ENCODE measurements at regions not wholly inside any gene's neighbourhood (a gene's known extent, or its start where the extent isn't known, plus 50 kb on each side); places are given as distances from the start of the nearest gene placed in this dataset.

DNA sequence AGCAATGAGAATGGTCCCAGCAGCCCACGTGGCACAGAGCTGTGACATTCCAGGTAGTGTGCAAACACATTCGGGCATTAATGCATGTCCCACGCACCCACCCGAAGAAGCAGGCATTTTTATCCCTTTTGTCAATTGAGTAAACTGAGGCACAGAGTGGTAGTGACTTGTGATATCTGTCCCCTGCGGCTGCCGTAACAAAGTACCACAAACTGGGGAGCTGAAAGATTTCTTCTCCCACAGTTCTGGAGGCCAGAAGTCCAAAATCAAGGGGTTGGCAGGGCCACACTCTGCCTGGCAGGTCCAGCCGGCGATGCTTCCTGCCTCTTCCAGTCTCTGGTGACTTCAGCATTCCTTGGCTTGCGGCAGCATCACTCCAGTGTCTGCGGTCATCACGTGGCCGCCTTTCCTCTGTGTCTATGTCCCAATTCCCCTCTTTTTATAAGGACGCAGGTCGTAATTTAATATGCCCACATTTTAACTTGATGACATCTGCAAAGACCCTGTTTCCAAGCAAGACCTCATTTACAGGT lies 221.9 kb upstream of the GSE1 start:
- no peak overlapping the region for H3K27ac ChIP-seq (ENCODE audit: low read depth, low read length)
- H4K20me1 ChIP-seq (ENCODE audit: control insufficient read depth, insufficient read depth, low read depth, low read length): no peaks in the 10 kb centered on the region
- peaks cover 7% of the 10 kb centered on the region for H3K4me1 ChIP-seq (ENCODE audit: control insufficient read depth, low read length)
- no peaks in the 10 kb centered on the region for H3K79me2 ChIP-seq (ENCODE audit: control insufficient read depth, low read length)
- H3K36me3 ChIP-seq (ENCODE audit: control insufficient read depth, low read length): no peaks in the 10 kb centered on the region
- H3K9me3 ChIP-seq (ENCODE audit: control insufficient read depth, insufficient read depth, low read length): no peaks in the 10 kb centered on the region
- H3K27me3 ChIP-seq (ENCODE audit: control insufficient read depth, low read length): peaks cover 23% of the 10 kb centered on the region
- no peak overlapping the region for H3K4me3 ChIP-seq (ENCODE audit: low read length)
- TF ChIP-seq, protein P1, sequence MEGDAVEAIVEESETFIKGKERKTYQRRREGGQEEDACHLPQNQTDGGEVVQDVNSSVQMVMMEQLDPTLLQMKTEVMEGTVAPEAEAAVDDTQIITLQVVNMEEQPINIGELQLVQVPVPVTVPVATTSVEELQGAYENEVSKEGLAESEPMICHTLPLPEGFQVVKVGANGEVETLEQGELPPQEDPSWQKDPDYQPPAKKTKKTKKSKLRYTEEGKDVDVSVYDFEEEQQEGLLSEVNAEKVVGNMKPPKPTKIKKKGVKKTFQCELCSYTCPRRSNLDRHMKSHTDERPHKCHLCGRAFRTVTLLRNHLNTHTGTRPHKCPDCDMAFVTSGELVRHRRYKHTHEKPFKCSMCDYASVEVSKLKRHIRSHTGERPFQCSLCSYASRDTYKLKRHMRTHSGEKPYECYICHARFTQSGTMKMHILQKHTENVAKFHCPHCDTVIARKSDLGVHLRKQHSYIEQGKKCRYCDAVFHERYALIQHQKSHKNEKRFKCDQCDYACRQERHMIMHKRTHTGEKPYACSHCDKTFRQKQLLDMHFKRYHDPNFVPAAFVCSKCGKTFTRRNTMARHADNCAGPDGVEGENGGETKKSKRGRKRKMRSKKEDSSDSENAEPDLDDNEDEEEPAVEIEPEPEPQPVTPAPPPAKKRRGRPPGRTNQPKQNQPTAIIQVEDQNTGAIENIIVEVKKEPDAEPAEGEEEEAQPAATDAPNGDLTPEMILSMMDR (IDR thresholded peaks at IDR 0.05; ENCODE audit: low read depth, low read length, poor library complexity, severe bottlenecking): no peak
- no peak for TF ChIP-seq EZH2phosphoT487 (IDR thresholded peaks at IDR 0.05; ENCODE audit: borderline replicate concordance, low read length)
- H3F3A ChIP-seq (ENCODE audit: control insufficient read depth, insufficient read depth): no peaks in the 10 kb centered on the region
- H3K4me2 ChIP-seq (ENCODE audit: low read length): no peak overlapping the region
- no peaks in the 10 kb centered on the region for H3K9me2 ChIP-seq (replicated peaks; ENCODE audit: control insufficient read depth, low read length)

DNA sequence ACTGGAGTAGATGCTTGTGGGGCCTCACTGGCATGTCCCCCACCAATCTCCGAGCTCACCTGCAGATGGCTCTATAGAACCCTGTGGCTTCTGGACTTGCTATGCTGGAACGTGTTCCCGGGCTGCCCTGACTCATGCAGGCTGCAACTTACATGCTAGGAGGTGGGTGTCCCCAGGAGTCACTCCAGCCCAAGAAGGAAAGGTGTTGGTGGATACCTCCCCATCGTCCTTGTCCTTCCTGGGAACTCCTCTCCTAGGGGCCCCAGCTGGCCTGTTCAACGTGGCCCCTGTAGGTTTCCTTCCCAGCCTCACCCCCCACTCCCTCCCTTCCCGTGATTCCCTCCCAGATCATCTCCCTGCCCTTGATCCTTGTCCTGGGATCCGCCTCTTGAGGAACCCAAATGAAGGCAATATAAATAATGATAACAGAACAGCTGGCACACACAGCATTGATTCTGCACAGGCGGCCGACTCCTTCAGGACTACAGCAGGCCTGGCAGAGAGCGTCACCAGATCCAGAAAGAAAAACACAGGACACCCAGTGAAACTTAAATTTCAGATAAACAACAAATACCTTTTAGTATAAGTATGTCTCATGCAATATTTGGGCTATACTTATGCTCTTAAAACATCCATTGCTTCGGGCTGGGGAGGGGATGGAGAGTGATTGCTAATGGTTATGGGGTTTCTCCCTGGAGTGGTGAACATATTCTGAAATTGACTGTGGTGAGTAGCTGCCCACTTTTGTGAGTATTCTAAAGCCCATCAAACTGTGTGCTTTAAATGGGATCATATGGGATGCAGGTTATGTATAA lies 221.1 kb upstream of the GSE1 start:
- H3K4me2 ChIP-seq (ENCODE audit: low read length): no peak overlapping the region
- no peaks in the 10 kb centered on the region for H3K79me2 ChIP-seq (ENCODE audit: control insufficient read depth, low read length)
- no peak overlapping the region for H3K4me3 ChIP-seq (ENCODE audit: low read length)
- no peak for TF ChIP-seq EZH2phosphoT487 (IDR thresholded peaks at IDR 0.05; ENCODE audit: borderline replicate concordance, low read length)
- TF ChIP-seq, protein P1 (IDR thresholded peaks at IDR 0.05; ENCODE audit: low read depth, low read length, poor library complexity, severe bottlenecking): no peak
- no peaks in the 10 kb centered on the region for H4K20me1 ChIP-seq (ENCODE audit: control insufficient read depth, insufficient read depth, low read depth, low read length)
- H3K9me2 ChIP-seq (replicated peaks; ENCODE audit: control insufficient read depth, low read length): no peaks in the 10 kb centered on the region
- no peak overlapping the region for H3K27ac ChIP-seq (ENCODE audit: low read depth, low read length)
- no peaks in the 10 kb centered on the region for H3K36me3 ChIP-seq (ENCODE audit: control insufficient read depth, low read length)
- no peaks in the 10 kb centered on the region for H3K9me3 ChIP-seq (ENCODE audit: control insufficient read depth, insufficient read depth, low read length)
- H3K27me3 ChIP-seq (ENCODE audit: control insufficient read depth, low read length): peaks cover 30% of the 10 kb centered on the region
- peaks cover 7% of the 10 kb centered on the region for H3K4me1 ChIP-seq (ENCODE audit: control insufficient read depth, low read length)
- no peaks in the 10 kb centered on the region for H3F3A ChIP-seq (ENCODE audit: control insufficient read depth, insufficient read depth)

DNA sequence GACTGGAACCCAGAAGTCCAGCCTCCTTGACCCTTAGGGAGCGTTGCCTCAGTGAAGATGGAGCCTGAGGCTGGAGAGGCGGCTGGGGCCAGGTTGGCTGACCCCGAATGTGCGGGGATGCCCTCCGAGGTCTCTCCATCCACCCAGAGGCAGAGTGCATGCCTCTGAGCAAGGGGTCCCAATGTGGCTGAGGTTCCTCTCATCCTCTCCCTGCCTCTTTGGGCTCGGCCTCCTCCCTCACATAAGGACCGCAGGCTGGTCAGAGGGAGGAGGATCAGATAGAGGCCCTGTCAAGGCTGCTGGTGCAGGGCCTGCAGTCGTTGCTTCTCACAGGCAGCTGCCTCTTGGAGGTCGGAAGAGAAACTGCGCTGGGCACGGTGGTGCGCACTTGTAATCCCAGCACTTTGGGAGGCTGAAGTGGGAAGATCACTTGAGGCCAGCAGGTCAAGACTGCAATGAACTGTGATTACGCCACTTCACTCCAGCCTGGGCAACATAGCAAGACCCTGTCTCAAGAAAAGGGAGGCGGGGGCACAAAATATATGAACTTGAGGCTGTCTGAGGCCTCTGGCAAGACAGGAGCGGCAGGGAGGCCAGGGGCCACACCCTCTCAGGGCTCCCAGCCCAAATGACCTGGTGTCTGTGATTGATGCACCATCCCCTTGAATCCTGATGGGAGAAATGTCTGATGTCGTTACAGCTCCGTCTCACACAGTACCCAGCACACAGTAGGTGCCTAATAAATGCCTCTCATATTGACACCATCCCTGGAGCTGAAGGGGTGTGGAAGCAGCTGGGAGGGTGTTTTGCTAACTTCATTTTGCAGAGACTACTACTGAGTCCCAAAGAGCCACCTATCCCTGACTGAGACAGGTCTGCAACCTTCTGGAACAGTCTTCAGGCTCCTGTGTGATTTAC lies 220.1 kb upstream of the GSE1 start:
- Histone ChIP-seq H3K79me2 (ENCODE audit: control insufficient read depth, low read length) (no peaks in the 10 kb centered on the region), H3K27ac (ENCODE audit: low read depth, low read length) (no peak overlapping the region), H3K27me3 (ENCODE audit: control insufficient read depth, low read length) (peaks cover 34% of the 10 kb centered on the region), H4K20me1 (ENCODE audit: control insufficient read depth, insufficient read depth, low read depth, low read length) (no peaks in the 10 kb centered on the region), H3K9me2 (replicated peaks; ENCODE audit: control insufficient read depth, low read length) (no peaks in the 10 kb centered on the region), H3K36me3 (ENCODE audit: control insufficient read depth, low read length) (no peaks in the 10 kb centered on the region), H3K4me2 (ENCODE audit: low read length) (no peak overlapping the region), H3K9me3 (ENCODE audit: control insufficient read depth, insufficient read depth, low read length) (no peaks in the 10 kb centered on the region), H3K4me3 (ENCODE audit: low read length) (no peak overlapping the region), H3K4me1 (ENCODE audit: control insufficient read depth, low read length) (peaks cover 11% of the 10 kb centered on the region), H3F3A (ENCODE audit: control insufficient read depth, insufficient read depth) (no peaks in the 10 kb centered on the region)
- no peak for TF ChIP-seq EZH2phosphoT487 (IDR thresholded peaks at IDR 0.05; ENCODE audit: borderline replicate concordance, low read length)
- TF ChIP-seq, protein P1 (IDR thresholded peaks at IDR 0.05; ENCODE audit: low read depth, low read length, poor library complexity, severe bottlenecking): no peak
